ENCODE measurements at regions not wholly inside any gene's neighbourhood (a gene's known extent, or its start where the extent isn't known, plus 50 kb on each side); places are given as distances from the start of the nearest gene placed in this dataset.
"Not testable (repeated sequence)": the region's sequence is repeated elsewhere in the genome, so short reads cannot be mapped to it uniquely, and the experiment has no call there.

- DNase-seq (ENCODE audit: low spot score): no peak
Observed at GRCh38 chr4:103996637-103997036, 276.9 kb upstream of the TACR3 start.

- DNase-seq (ENCODE audit: low spot score): no peak
Observed at GRCh38 chr4:103996064-103996463, 276.3 kb upstream of the TACR3 start.

GRCh38 chr4:103994059-103994458 lies 274.3 kb upstream of the TACR3 start:
- DNase-seq (ENCODE audit: low spot score): no peak

- DNase-seq (ENCODE audit: low spot score): no peak
Observed at GRCh38 chr4:103982454-103982853, 262.7 kb upstream of the TACR3 start.

GRCh38 chr4:103948244-103949018 lies 228.6 kb upstream of the TACR3 start:
- DNase-seq (ENCODE audit: low spot score): no peak

- DNase-seq (ENCODE audit: low spot score): no peak
Observed at GRCh38 chr4:103947617-103948016, 227.8 kb upstream of the TACR3 start.

- DNase-seq (ENCODE audit: low spot score): not testable (repeated sequence)
Observed at GRCh38 chr4:103946621-103947268, 227.0 kb upstream of the TACR3 start.

GRCh38 chr4:103938488-103938887 lies 218.7 kb upstream of the TACR3 start:
- DNase-seq (ENCODE audit: low spot score): no peak

- no peak for DNase-seq (ENCODE audit: low spot score)
Observed at GRCh38 chr4:103936653-103937145, 216.9 kb upstream of the TACR3 start.

GRCh38 chr4:103934178-103934789 lies 214.5 kb upstream of the TACR3 start:
- no peak for DNase-seq (ENCODE audit: low spot score)

GRCh38 chr4:103928370-103928769 lies 208.6 kb upstream of the TACR3 start:
- DNase-seq (ENCODE audit: low spot score): no peak

GRCh38 chr4:103923551-103923950 lies 203.8 kb upstream of the TACR3 start:
- DNase-seq (ENCODE audit: low spot score): no peak

- no peak for DNase-seq (ENCODE audit: low spot score)
Observed at GRCh38 chr4:103918214-103918613, 198.4 kb upstream of the TACR3 start.

GRCh38 chr4:103915224-103915869 lies 195.6 kb upstream of the TACR3 start:
- DNase-seq (ENCODE audit: low spot score): no peak

GRCh38 chr4:103907414-103907813 lies 187.6 kb upstream of the TACR3 start:
- DNase-seq (ENCODE audit: low spot score): no peak

GRCh38 chr4:103904123-103904522 lies 184.3 kb upstream of the TACR3 start:
- no peak for DNase-seq (ENCODE audit: low spot score)

- DNase-seq (ENCODE audit: low spot score): no peak
Observed at GRCh38 chr4:103902730-103903129, 182.9 kb upstream of the TACR3 start.

GRCh38 chr4:103895876-103896465 lies 176.2 kb upstream of the TACR3 start:
- DNase-seq (ENCODE audit: low spot score): no peak

GRCh38 chr4:103892586-103892985 lies 172.8 kb upstream of the TACR3 start:
- DNase-seq (ENCODE audit: low spot score): no peak

GRCh38 chr4:103887191-103887590 lies 167.4 kb upstream of the TACR3 start:
- no peak for DNase-seq (ENCODE audit: low spot score)

- no peak for DNase-seq (ENCODE audit: low spot score)
Observed at GRCh38 chr4:103885152-103885551, 165.4 kb upstream of the TACR3 start.

- DNase-seq (ENCODE audit: low spot score): no peak
Observed at GRCh38 chr4:103867311-103867710, 147.5 kb upstream of the TACR3 start.
